ENCODE measurements at regions not wholly inside any gene's neighbourhood (a gene's known extent, or its start where the extent isn't known, plus 50 kb on each side); places are given as distances from the start of the nearest gene placed in this dataset.
A peak's percentile ranks its signal among the peaks of the same experiment; 100 is the strongest.

GRCh38 chr10:36026081-36026480 is 384.0 kb upstream of the FZD8 start:
- H3K4me3 ChIP-seq (ENCODE audit: low read depth, low read length): no peak overlapping the region
- no peaks in the 10 kb centered on the region for H3K9me3 ChIP-seq (ENCODE audit: control insufficient read depth, insufficient read depth, low read length)
- no peaks in the 10 kb centered on the region for H3K27me3 ChIP-seq (ENCODE audit: control insufficient read depth, insufficient read depth, low read length)
- POLR2A ChIA-PET: no interaction called here
- CTCF ChIA-PET: no interaction called here
- TF ChIP-seq CTCF (IDR thresholded peaks at IDR 0.05; ENCODE audit: low read depth, low read length): no peak
- H3K27ac ChIP-seq (ENCODE audit: low read depth, low read length): no peak overlapping the region
- no peak for DNase-seq (ENCODE audit: low read depth, low spot score)

GRCh38 chr10:36023939-36024338 is 381.8 kb upstream of the FZD8 start:
- Histone ChIP-seq H3K27me3 (ENCODE audit: control insufficient read depth, insufficient read depth, low read length) (no peaks in the 10 kb centered on the region), H3K9me3 (ENCODE audit: control insufficient read depth, insufficient read depth, low read length) (no peaks in the 10 kb centered on the region), H3K4me3 (ENCODE audit: low read depth, low read length) (no peak overlapping the region), H3K27ac (ENCODE audit: low read depth, low read length) (no peak overlapping the region)
- ChIA-PET CTCF (interaction anchor here (0.6 kb wide), 1 partner anchor 31 kb away, joined by 4 read pairs; no protein-coding TSS in a partner anchor), POLR2A (no interaction called here)
- peak; percentile 26 for DNase-seq (ENCODE audit: low read depth, low spot score)
- no peak for TF ChIP-seq CTCF (IDR thresholded peaks at IDR 0.05; ENCODE audit: low read depth, low read length)

GRCh38 chr10:36021096-36021495 is 379.0 kb upstream of the FZD8 start:
- Histone ChIP-seq H3K4me3 (ENCODE audit: low read depth, low read length) (no peak overlapping the region), H3K9me3 (ENCODE audit: control insufficient read depth, insufficient read depth, low read length) (no peaks in the 10 kb centered on the region), H3K27ac (ENCODE audit: low read depth, low read length) (no peak overlapping the region), H3K27me3 (ENCODE audit: control insufficient read depth, insufficient read depth, low read length) (no peaks in the 10 kb centered on the region)
- POLR2A ChIA-PET: no interaction called here
- no peak for DNase-seq (ENCODE audit: low read depth, low spot score)
- CTCF ChIA-PET: no interaction called here
- no peak for TF ChIP-seq CTCF (IDR thresholded peaks at IDR 0.05; ENCODE audit: low read depth, low read length)

- ChIA-PET CTCF (no interaction called here), POLR2A (no interaction called here)
- H3K27me3 ChIP-seq (ENCODE audit: control insufficient read depth, insufficient read depth, low read length): peaks cover 2% of the 10 kb centered on the region
- H3K4me3 ChIP-seq (ENCODE audit: low read depth, low read length): no peak overlapping the region
- no peak for TF ChIP-seq CTCF (IDR thresholded peaks at IDR 0.05; ENCODE audit: low read depth, low read length)
- no peaks in the 10 kb centered on the region for H3K9me3 ChIP-seq (ENCODE audit: control insufficient read depth, insufficient read depth, low read length)
- H3K27ac ChIP-seq (ENCODE audit: low read depth, low read length): no peak overlapping the region
- no peak for DNase-seq (ENCODE audit: low read depth, low spot score)
Measured at GRCh38 chr10:36019749-36020148, 377.7 kb upstream of the FZD8 start.

GRCh38 chr10:36018996-36019395 is 376.9 kb upstream of the FZD8 start:
- Histone ChIP-seq H3K27ac (ENCODE audit: low read depth, low read length) (no peak overlapping the region), H3K4me3 (ENCODE audit: low read depth, low read length) (no peak overlapping the region), H3K27me3 (ENCODE audit: control insufficient read depth, insufficient read depth, low read length) (peaks cover 2% of the 10 kb centered on the region), H3K9me3 (ENCODE audit: control insufficient read depth, insufficient read depth, low read length) (no peaks in the 10 kb centered on the region)
- DNase-seq (ENCODE audit: low read depth, low spot score): no peak
- ChIA-PET CTCF (no interaction called here), POLR2A (no interaction called here)
- no peak for TF ChIP-seq CTCF (IDR thresholded peaks at IDR 0.05; ENCODE audit: low read depth, low read length)
